B cell (primary cell): ENCODE measurements at regions not wholly inside any gene's neighbourhood (a gene's known extent, or its start where the extent isn't known, plus 50 kb on each side); places are given as distances from the start of the nearest gene placed in this dataset.

Experiments
- EZH2 ChIP-seq: IDR thresholded peaks from 2 replicates; pipeline ENCODE4 v1.6.1; 2012; ENCODE audit warnings: borderline replicate concordance, low read depth, mild to moderate bottlenecking, moderate library complexity, low read length; ENCODE audit not compliant: insufficient read depth, poor library complexity, severe bottlenecking
- TF ChIP-seq, protein P1 (sequence below): fragments of 200-600 bp; IDR thresholded peaks from one replicate; pipeline ENCODE4 v1.8.0; 2022; ENCODE audit warnings: antibody characterized with exemption, mild to moderate bottlenecking

DNA sequence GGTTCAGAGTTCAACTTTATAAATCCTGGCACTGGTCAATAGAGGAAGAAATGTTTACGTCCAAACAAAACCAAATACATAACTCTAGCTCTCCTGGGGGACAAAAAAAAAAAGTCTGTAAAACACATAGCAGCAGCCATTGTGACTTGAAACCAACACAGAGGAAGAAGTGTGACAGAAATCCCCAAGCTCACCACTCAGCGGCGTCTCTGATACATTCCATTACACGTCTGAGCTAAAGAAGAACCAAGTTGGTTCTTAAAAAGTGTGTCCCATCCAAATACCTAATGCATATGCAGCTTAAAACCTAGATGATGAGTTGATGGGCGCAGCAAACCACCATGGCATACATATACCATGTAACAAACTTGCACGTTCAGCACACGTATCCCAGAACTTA, 58.3 kb upstream of the NANOS1 start:
- no peak for TF ChIP-seq EZH2
- TF ChIP-seq, protein P1, sequence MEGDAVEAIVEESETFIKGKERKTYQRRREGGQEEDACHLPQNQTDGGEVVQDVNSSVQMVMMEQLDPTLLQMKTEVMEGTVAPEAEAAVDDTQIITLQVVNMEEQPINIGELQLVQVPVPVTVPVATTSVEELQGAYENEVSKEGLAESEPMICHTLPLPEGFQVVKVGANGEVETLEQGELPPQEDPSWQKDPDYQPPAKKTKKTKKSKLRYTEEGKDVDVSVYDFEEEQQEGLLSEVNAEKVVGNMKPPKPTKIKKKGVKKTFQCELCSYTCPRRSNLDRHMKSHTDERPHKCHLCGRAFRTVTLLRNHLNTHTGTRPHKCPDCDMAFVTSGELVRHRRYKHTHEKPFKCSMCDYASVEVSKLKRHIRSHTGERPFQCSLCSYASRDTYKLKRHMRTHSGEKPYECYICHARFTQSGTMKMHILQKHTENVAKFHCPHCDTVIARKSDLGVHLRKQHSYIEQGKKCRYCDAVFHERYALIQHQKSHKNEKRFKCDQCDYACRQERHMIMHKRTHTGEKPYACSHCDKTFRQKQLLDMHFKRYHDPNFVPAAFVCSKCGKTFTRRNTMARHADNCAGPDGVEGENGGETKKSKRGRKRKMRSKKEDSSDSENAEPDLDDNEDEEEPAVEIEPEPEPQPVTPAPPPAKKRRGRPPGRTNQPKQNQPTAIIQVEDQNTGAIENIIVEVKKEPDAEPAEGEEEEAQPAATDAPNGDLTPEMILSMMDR, result no peak
